ENCODE measurements at regions not wholly inside any gene's neighbourhood (a gene's known extent, or its start where the extent isn't known, plus 50 kb on each side); places are given as distances from the start of the nearest gene placed in this dataset.
"Not testable (repeated sequence)": the region's sequence is repeated elsewhere in the genome, so short reads cannot be mapped to it uniquely, and the experiment has no call there.

GRCh38 chr12:65657635-65658034 is 166.6 kb upstream of the HMGA2 start:
- no peak for DNase-seq

- no peak for DNase-seq
Measured at GRCh38 chr12:65658360-65658759, 165.9 kb upstream of the HMGA2 start.

GRCh38 chr12:65659681-65660080 is 164.6 kb upstream of the HMGA2 start:
- DNase-seq, result no peak

GRCh38 chr12:65660096-65660495 is 164.2 kb upstream of the HMGA2 start:
- no peak for DNase-seq

GRCh38 chr12:65660836-65661235 is 163.4 kb upstream of the HMGA2 start:
- no peak for DNase-seq

GRCh38 chr12:65662590-65662989 is 161.7 kb upstream of the HMGA2 start:
- no peak for DNase-seq

- DNase-seq, result no peak
Measured at GRCh38 chr12:65663097-65663496, 161.2 kb upstream of the HMGA2 start.

GRCh38 chr12:65663648-65664047 is 160.6 kb upstream of the HMGA2 start:
- no peak for DNase-seq

GRCh38 chr12:65664715-65665250 is 159.5 kb upstream of the HMGA2 start:
- no peak for DNase-seq

- DNase-seq, result no peak
Measured at GRCh38 chr12:65665817-65666216, 158.5 kb upstream of the HMGA2 start.

GRCh38 chr12:65666876-65667275 is 157.4 kb upstream of the HMGA2 start:
- no peak for DNase-seq

GRCh38 chr12:65667932-65668331 is 156.4 kb upstream of the HMGA2 start:
- DNase-seq, result no peak

GRCh38 chr12:65668981-65669695 is 155.1 kb upstream of the HMGA2 start:
- no peak for DNase-seq

- DNase-seq, result no peak
Measured at GRCh38 chr12:65670775-65671174, 153.5 kb upstream of the HMGA2 start.

GRCh38 chr12:65672441-65672840 is 151.8 kb upstream of the HMGA2 start:
- no peak for DNase-seq

GRCh38 chr12:65673156-65673690 is 151.1 kb upstream of the HMGA2 start:
- DNase-seq, result no peak

- no peak for DNase-seq
Measured at GRCh38 chr12:65673732-65674131, 150.6 kb upstream of the HMGA2 start.

- DNase-seq, result no peak
Measured at GRCh38 chr12:65675141-65675621, 149.1 kb upstream of the HMGA2 start.

GRCh38 chr12:65678172-65678571 is 146.1 kb upstream of the HMGA2 start:
- DNase-seq, result not testable (repeated sequence)

- no peak for DNase-seq
Measured at GRCh38 chr12:65681226-65681625, 143.1 kb upstream of the HMGA2 start.

GRCh38 chr12:65682112-65682511 is 142.2 kb upstream of the HMGA2 start:
- DNase-seq, result no peak

- no peak for DNase-seq
Measured at GRCh38 chr12:65684906-65685305, 139.4 kb upstream of the HMGA2 start.

GRCh38 chr12:65685514-65685913 is 138.8 kb upstream of the HMGA2 start:
- no peak for DNase-seq

GRCh38 chr12:65689508-65689907 is 134.8 kb upstream of the HMGA2 start:
- no peak for DNase-seq

GRCh38 chr12:65690477-65690876 is 133.8 kb upstream of the HMGA2 start:
- no peak for DNase-seq

Measured in CD4-positive, alpha-beta T cell treated with Interferon gamma for 1 hour (primary cell).